ENCODE measurements at regions not wholly inside any gene's neighbourhood (a gene's known extent, or its start where the extent isn't known, plus 50 kb on each side); places are given as distances from the start of the nearest gene placed in this dataset.
"Not testable (repeated sequence)": the region's sequence is repeated elsewhere in the genome, so short reads cannot be mapped to it uniquely, and the experiment has no call there.

DNA sequence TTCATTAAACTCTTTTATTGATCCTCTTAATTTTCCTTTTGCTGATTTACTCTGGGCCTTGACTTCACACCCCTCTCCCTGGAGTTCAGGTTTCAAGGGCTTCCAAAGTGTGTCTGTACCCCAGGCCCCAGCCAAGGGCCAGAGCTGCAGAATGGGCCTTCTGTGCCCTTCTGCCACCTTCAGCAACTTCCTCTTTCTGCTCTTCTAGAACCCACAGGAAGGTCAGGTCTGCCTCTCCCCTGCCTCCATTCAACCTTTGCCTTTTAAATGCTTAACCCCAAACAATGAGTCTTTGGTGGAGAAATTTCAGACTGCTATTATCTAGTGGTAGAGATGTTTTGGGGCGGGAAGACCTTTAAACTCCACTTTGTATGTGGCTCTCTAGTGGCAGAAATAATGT is 63.1 kb downstream of the TSN start:
- DNase-seq = no peak

DNA sequence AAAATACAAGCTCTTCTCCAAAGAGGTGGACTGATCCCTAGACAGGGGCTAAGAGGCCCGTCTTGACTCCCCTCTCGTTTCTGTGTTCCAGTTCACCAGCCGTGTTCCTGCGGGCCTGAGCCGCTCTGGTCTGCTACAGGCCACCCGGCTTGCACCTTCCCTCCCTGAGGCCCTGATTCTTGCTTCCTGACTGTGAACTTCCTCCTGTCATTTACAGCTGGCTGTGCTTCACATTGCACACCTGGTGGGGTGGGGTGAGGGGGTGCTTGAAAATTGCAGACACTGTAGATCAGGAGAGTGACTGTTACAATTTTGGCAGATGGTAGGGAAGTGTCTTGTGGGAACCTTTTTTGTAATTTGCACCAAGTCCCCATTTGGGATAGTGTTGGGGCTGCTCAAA is 64.4 kb downstream of the TSN start:
- DNase-seq = no peak

DNA sequence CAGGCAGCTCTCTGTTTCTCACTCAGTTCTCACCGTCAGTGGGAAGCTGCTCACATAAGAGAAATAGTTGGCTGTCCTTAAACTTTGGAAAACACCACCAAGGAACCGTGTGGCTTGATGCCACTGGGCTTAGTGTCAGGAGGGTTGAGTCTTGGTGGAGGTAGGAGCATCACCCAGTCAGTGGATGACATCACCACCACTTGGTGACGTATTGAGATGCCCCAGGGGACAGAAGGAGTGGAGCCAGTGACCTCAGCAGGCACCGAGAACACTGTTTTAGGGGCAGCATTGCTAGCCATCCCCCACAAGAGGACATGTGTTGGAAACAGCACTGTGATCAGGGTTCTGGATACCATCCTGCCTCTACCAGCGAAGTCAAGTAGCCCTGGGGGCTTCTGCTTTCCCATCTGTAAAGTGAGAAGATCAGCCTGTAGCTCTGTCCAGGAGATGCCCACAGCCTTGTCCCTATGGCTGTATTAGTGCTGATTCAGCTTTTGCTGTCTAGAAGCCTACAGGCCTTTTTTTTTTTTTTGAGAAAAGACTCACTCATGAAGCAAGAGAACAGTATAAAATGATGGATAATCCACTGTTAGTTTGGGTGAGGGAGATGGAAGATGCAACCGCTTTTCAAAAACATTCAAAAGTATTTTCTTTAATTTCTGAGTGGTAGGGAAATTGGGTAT is 66.2 kb downstream of the TSN start:
- DNase-seq = no peak

DNA sequence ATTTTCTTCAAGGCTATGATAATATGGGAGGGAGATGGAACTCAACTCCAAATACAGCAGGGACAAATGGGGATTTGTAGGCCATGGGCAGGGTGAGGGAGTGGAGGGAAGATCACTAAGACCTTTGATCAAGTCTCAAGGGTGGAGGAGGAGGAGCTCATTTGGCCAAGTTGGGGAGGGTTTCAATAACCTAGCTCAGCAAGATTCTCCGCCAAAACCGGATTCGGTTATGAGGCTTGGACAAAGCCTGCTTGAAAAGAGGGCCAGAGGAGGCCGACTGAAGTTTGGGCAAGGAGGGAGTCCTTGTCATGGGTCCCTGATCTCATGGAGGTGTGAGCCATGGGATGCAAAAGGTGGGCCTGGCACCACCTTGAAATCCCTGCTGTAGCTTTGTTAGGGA is 68.8 kb downstream of the TSN start:
- no peak for DNase-seq

DNA sequence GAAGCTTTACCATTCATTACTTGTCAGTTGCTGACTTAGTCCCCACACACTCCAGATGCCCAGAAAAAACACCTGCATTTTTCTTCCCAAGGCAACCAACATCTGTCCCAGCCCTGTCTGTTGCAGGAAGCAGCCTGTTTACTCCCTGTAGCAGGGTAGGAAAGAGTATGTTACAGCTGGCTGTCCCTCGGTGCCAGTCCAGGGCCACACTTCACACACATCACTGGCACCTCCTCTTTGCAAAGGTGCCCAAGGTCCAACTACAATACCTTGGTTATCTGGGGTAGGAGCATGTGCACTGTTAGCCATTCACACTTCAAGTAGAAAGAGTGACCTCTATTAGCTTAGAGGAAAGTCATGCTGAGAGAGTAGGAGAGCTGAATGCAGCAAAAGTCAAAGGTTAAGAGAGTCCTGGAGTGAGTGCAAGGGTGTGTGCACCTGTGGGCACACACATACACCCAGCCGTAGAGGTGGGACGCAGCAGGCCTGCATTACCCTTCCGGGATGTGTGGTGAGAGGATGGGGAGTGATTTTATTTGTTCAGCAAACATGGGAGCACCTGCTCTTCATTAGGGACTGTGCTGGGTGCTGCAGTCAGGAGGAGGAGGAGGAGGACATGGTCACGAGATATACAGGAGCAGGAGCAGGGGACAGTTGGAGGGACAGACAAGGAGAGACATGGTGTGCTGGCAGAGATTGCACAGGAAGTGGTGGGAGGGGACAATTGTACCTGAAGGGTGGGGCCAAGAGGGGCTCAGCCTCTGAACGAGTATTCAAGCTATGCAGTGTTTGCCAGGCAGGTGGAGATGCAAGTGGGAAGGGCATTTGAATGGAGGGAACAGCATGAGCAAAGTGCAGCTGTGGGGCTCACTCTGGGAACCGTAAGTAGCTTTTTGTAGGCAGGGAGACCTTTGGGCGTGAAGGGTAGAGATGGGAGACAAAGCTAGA is 69.8 kb downstream of the TSN start:
- DNase-seq = no peak

DNA sequence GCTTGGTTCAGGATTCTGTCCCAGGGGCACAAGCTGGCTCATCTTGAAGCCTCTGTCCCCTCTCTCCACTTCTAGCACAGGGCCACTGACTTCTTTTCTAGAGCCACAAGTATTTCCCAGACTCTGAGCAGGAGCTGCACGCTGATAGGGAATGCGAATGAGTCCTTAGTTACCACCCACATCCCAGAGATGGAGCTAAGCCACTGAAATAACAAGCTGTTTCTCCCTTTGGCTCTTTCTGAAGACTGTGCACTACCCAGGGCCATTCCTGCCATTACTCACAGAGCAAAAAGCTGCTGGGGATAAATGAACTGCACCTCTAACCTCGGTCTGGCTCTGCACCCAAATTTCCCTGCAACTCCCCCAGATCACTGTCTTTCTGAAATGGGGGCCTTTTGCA is 70.6 kb downstream of the TSN start:
- DNase-seq = no peak

DNA sequence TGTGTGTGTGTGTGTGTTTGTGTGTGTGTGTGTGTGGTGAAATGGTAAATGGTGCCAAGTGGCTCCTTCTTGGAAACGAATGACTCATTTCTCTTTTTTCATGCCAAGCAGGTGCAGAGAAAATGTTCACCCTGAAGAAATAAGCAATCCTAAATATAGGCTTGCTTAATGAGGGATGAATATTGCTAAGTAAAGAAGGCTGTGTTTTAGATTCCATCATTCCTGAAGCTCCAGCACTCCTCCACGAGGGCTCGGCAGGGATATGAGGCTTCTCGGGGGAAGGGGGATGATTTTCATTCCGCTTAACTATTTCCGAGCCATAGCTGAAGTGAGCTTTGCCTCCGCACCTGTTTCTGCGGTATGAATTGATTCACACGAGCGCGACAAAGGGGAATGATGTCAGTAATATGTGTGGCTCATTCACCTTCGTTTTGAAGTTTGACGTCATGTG is 72.9 kb downstream of the TSN start:
- DNase-seq = no peak

DNA sequence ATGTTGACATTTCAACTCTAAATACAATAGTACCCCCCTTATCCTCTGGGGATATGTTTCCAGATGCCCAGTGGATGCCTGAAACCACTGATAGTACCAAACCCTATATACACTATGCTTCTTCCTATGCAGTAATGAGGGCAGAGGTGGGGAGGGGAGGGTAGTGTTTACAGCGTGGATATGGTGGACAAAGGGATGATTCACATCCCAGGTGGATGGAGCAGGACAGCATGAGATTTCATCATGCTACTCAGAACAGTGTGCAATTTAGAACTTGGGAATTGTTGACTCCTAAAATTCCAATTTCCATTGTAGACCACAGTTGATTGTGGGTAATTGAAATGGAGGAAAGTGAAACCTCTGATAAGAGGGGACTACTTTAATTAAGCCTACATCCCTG is 75.4 kb downstream of the TSN start:
- DNase-seq = no peak

DNA sequence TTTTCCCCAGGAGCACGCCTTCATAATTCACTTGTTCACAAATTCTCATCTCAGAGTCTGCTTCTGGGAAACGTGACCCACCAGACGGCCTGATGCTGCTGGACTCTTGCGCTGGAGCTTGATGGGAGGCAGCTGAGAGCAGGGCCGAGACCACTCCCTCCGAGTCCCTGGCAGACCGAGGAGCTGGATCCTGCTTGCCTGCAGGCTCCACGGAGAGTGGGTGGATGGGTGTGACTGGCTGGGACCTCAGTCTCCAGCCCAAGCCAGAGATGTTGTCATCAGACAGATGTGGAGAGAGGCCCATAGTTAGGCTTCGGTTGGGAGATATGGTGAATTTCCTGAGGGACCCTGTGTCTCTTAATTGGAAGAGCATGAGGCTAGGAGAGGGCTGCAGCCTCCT is 76.4 kb downstream of the TSN start:
- DNase-seq = peak; percentile 74

DNA sequence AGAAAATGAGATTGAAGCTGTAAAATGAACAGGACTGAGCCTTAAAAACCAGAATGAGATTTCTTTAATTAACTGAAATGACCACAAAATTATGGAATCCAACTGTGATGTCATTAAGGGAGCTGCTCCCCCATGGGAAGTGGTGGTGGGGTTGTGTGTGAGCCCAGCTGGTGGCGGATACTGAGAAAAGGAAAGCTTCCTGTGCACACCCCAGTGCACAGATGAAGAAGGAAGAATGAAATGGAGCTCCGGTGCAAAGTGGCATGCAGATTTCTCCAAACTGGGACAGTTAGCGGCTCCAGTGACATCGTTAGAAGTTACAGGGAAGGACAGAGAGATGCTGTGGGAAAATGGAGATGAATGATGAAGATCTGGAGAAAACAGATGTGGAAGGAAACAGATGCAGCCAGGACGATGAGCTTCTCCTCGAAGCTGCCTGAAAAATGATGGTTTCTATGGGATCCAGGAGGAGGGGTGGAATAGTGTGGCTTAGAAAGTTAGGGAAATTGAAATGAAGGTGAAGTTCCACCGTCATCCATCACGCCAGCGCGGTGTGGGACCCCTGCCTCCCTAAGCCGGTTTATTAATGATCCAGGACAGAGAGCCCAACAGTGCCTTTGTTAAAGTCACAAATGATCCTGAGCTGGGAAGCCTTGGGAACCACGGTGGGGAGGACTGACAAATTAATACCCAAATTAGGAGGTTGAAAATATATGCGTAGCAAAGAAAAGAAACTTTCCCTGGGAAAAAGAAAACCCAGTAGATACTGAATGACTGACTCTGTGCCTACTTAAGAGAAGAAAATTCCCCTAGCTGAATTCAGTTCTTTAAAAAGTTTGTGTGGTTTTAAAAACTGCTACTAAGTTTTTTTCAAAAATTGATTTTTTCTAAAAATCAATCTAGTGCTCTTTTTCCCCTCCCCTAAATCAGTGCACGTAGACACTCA is 77.2 kb downstream of the TSN start:
- DNase-seq = peak; percentile 27

DNA sequence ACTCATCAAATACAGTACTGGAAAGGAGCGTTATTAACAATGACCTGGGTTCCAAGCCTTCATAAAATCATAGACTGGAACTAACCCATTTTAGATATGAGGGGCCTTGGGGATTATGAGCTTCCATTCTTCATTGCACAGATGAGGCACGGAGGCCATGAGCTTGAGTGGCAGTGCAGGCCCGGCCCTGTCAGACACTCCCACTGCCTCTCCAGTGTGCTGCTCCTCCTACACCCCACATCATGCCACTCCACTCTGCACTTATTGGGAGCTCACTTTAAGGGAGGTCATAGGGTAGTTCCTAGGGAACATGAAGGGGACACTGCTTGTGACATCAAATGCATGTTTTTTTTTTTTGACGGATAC is 77.9 kb downstream of the TSN start:
- no peak for DNase-seq

DNA sequence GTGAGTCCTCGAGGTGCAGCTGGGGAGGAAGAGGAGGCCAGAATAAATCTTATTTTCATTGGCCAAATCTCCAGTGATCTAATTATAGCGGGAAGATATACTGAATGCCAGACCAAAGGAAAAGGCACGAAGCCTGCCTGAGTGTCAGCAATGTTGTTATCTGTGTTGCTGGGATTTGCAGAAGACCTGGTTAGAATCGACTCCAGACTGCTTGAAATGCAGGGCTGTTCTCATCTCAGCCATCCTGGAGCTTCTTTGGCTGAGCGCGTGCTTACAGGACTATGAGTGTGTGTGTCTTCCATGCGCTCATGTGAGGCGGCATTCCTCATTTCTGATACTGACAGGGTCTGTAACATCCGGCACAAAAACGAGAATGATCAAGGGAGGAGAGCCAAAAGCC is 81.2 kb downstream of the TSN start:
- DNase-seq = peak; percentile 25

DNA sequence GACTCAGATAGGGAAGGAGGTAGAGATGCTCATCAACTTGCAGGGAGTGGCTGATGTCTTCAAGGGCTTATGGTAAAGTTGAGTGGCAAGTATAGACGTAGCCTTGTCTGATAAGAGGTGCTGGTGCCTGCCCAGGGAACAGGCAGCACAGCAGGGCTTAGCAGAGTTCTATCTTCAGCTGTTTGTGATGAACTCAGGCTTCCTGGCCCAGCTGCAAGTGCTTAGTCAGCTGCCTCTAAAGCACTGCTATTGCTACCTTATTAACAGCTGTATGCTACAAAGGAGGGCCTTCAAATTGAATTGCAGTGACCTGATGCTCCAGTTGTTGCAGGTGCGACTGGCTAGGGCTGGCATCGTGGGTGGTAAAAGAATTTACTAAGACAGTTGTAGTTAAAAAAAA is 82.1 kb downstream of the TSN start:
- DNase-seq = no peak

DNA sequence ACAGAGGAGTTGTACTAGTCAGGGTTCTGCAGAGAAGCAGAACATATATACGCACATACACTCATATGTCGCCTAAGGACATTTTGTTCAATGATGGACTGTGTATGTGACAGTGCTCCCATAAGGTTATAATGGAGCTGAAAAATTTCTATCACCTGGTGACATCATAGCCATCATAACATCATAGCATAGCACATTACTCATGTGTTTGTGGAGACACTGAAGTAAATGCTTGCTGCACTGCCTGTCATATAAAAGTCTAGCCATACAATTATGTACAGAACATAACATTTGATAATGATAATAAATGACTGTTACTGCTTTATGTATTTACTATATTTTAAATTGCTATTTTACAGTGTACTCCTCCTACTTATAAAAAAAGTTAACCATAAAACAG is 83.1 kb downstream of the TSN start:
- DNase-seq = no peak

DNA sequence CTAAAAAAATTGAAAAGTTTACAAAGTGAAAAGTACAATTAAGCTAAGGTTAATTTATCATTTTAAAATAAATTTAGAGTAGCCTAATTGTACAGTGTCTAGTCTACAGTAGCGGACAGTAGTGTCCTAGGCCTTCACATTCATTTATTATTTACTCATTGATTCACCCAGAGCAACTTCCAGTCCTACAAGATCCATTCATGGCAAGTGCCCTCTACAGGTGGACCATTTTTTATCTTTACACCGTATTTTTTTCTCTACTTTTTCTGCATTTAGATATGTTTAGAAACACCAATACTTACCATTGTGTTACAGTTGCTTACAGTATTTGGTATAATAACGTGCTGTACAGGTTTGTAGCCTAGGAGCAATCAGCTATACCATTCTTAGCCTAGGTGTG is 84.1 kb downstream of the TSN start:
- DNase-seq = no peak

DNA sequence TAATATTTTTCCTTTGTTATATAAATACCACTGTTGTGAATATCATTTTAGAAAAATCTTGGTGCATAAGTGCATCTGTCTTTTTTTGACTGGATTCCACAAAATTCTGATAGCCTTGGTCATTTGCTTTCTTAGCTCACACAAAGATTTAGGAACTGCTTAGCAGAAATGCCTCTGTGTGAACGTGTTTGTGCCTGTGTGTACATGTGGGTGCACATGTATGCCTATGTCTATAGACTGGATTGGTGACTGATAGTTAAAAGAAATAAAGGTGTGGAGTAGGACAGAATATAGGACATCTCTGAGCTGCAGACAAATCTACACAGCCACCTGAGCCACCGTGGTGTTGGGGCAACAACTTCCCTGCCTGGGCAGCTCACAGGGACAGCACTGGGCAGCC is 93.8 kb downstream of the TSN start:
- DNase-seq = no peak

DNA sequence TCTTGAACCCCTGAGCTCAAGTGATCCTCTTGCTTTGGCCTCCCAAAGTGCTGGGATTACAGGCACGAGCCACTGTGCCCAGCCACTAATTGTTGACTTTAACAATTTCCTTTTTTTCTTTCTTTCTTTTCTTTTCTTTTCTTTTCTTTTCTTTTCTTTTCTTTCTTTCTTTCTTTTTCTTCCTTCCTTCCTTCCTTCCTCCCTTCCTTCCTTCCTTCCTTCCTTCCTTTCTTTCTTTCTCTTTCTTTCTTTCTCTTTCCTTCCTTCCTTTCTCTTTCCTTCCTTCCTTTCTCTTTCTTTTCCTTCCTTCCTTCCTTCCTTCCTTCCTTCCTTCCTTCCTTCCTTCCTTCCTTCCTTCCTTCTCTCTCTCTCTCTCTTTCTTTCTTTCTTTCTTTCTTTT is 97.7 kb downstream of the TSN start:
- DNase-seq = not testable (repeated sequence)

DNA sequence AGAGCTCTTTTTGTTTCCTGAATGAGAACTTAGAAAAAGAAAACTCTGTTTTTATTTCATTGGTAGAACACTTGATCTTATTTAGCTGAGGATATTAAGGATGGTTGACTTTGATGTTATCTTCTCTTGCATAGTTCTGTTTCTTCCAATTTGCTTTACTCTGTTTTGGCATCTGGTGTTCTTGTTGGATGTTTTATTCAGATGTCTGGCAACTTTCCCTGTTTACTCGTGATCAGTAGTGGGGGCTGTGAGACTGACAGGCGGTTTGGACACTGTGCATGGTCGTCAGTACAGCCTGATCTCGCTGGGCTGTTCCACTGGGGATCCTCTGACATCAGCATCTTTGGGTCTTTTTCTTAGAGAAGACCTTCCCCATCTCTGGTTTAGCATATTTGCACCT is 100.1 kb downstream of the TSN start:
- DNase-seq = no peak

DNA sequence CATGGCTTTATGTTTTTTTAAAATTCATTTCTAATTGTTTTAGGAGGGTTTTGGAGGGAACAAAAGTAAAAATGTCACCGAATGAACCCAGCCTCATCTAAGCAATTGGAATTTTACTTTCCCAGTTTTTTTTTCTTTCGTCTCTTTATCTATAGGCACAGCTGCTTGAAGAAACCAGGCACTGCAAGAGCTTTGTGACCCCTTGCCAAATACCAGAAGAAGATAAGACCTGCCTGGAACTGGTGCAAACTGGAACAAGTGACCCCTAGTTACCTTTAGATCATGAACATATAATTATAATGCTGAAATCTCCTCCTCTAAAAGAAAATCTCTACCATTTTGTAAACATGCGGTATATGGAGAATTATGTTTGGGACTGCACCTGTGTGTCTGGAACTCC is 100.9 kb downstream of the TSN start:
- no peak for DNase-seq

DNA sequence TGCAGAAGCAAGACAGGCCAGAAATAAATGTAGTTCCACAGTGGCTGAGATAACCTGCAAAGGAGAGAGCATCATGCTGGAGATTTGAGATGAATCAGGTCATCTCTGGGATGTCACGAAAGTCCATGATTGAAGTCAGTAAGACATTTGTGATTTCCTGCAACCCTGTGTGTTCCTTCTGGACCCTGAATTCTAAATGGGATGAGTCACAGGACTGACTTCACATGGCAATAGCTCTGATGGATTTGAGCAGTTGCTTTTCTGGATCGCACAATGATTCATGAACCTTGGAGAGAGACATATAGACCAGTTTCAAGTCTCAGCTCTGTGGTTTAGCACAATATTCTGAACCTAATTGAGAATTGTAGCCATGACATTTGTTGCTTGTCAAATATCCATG is 102.9 kb downstream of the TSN start:
- no peak for DNase-seq

DNA sequence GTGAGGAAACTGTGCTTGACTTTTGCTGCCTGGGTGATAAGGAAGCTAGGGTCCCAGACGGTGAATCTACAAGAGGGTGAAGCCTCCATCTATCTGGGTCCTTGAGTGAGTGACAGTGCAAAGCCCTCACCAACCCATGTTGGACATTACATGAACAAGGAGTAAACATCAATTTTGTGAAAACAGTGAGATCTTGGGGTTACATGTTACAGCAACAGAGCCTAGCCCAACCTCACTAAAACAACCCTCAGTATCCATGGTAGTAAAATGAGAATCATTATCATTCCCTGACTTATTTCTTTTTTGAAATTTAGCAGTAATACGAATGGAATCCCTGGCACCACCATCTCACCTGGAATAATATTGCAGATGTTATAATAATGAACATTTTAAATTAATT is 103.4 kb downstream of the TSN start:
- DNase-seq = no peak

DNA sequence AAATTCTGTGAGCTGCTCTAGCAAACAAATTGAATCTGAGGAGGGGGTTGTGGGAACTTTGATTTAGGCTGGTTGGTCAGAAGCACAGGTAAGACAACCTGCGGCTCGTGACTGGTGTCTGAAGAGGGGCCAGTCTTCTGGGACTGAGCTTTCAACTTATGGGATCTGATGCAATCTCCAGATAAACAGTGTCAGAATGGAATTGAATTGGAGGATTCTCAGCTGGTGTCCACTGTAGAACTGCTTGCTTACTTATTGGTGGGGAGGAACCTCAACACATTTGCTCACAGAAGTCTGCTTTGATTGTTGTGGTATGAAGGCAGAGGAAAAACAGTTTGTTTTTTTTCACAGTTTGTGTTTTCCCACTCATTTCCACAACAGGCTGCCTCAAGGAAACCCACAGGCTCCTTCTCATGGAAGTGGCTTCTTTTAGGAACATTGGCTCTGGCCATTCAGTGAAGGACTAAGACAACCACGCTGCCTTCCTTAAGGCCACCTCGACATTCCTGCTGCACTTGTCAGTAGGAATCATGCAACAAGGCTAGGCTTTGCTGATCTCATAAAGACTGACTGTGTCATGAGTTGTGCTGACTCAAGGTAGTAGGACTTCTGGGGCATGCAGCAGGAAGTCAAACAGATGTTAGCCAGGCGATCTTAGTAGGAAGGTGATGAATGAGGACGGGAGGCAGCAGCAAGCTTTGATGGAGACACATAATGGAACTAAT is 104.7 kb downstream of the TSN start:
- DNase-seq = no peak

Measured in hindlimb muscle (tissue), 1 donor.